AG04450 (cell line): ENCODE measurements at regions not wholly inside any gene's neighbourhood (a gene's known extent, or its start where the extent isn't known, plus 50 kb on each side); places are given as distances from the start of the nearest gene placed in this dataset.

Source experiments
- CTCF ChIA-PET: fragments of 300-600, 350-600 bp; formaldehyde crosslinking; extraction: SDS; loops from one replicate; lab custom pipeline; 2022; ENCODE audit warnings: antibody characterized with exemption, inconsistent platforms; lab: Charles Lee
- POLR2A ChIA-PET: fragments of 350-600 bp; formaldehyde crosslinking; extraction: SDS; loops from one replicate; lab custom pipeline; 2021; ENCODE audit warnings: antibody characterized with exemption, inconsistent platforms; lab: Yijun Ruan, JAX
- DNase-seq: peaks from one replicate; pipeline ENCODE4 v3.0.0-alpha.2; 2011; ENCODE audit warnings: low read depth, low spot score
- H3K27ac ChIP-seq: one replicate; pipeline ENCODE4 v1.5.1; 2012; ENCODE audit warnings: low read depth, low read length, control low read depth
- H3K27me3 ChIP-seq: one replicate; pipeline ENCODE4 v1.6.0; 2012; ENCODE audit warnings: low read length; ENCODE audit not compliant: control insufficient read depth, insufficient read depth
- H3K4me3 ChIP-seq: 2 replicates; pipeline ENCODE4 v1.5.1; 2011; ENCODE audit warnings: mild to moderate bottlenecking, low read depth, low read length, control low read depth
- H3K9me3 ChIP-seq: 2 replicates; pipeline ENCODE4 v1.5.1; 2012; ENCODE audit warnings: low read length; ENCODE audit not compliant: control insufficient read depth, insufficient read depth
- CTCF ChIP-seq: IDR thresholded peaks from 2 replicates; pipeline ENCODE4 v1.5.1; 2011; ENCODE audit warnings: low read depth, low read length, control low read depth, inconsistent platforms

GRCh38 chr1:38611664-38612211 is 247.8 kb downstream of the RRAGC start:
- Histone ChIP-seq H3K27ac (no peak overlapping the region), H3K9me3 (no peaks in the 10 kb centered on the region), H3K4me3 (no peak overlapping the region), H3K27me3 (no peaks in the 10 kb centered on the region)
- DNase-seq: no peak
- TF ChIP-seq CTCF: no peak
- CTCF ChIA-PET: no interaction called here
- POLR2A ChIA-PET: no interaction called here

GRCh38 chr1:38609166-38610025 is 250.2 kb downstream of the RRAGC start:
- ChIA-PET POLR2A (no interaction called here), CTCF (no interaction called here)
- no peak for DNase-seq
- no peak for TF ChIP-seq CTCF
- Histone ChIP-seq H3K27me3 (no peaks in the 10 kb centered on the region), H3K4me3 (no peak overlapping the region), H3K27ac (no peak overlapping the region), H3K9me3 (no peaks in the 10 kb centered on the region)

- ChIA-PET CTCF (no interaction called here), POLR2A (no interaction called here)
- DNase-seq: no peak
- no peaks in the 10 kb centered on the region for H3K9me3 ChIP-seq
- TF ChIP-seq CTCF: peak; percentile 38
- no peaks in the 10 kb centered on the region for H3K27me3 ChIP-seq
- H3K27ac ChIP-seq: no peak overlapping the region
- no peak overlapping the region for H3K4me3 ChIP-seq
Measured at GRCh38 chr1:38608202-38608864, 251.2 kb downstream of the RRAGC start.

- ChIA-PET POLR2A (no interaction called here), CTCF (no interaction called here)
- Histone ChIP-seq H3K27ac (no peak overlapping the region), H3K4me3 (no peak overlapping the region), H3K27me3 (no peaks in the 10 kb centered on the region), H3K9me3 (no peaks in the 10 kb centered on the region)
- TF ChIP-seq CTCF: no peak
- no peak for DNase-seq
Measured at GRCh38 chr1:38607526-38607925, 252.0 kb downstream of the RRAGC start.

GRCh38 chr1:38605063-38605462 is 254.5 kb downstream of the RRAGC start:
- H3K27me3 ChIP-seq: peaks cover 2% of the 10 kb centered on the region
- H3K27ac ChIP-seq: no peak overlapping the region
- TF ChIP-seq CTCF: no peak
- no peak overlapping the region for H3K4me3 ChIP-seq
- DNase-seq: no peak
- POLR2A ChIA-PET: no interaction called here
- H3K9me3 ChIP-seq: no peaks in the 10 kb centered on the region
- CTCF ChIA-PET: no interaction called here
